Smooth muscle cell (in vitro differentiated cells): ENCODE measurements at regions not wholly inside any gene's neighbourhood (a gene's known extent, or its start where the extent isn't known, plus 50 kb on each side); places are given as distances from the start of the nearest gene placed in this dataset.

Experiments
- DNase-seq: peaks from one replicate; lab custom pipeline; 2025; ENCODE audit not compliant: unreplicated experiment; lab: John Stamatoyannopoulos, UW
- H2AFZ ChIP-seq: fragments of 200-600 bp; sonication (generic); 2 replicates; pipeline ENCODE4 v1.6.0; 2016; ENCODE audit warnings: antibody characterized with exemption, low read depth, mild to moderate bottlenecking
- H3F3A ChIP-seq: fragments of 200-600 bp; sonication (generic); 2 replicates; pipeline ENCODE4 v1.6.0; 2017; ENCODE audit warnings: antibody characterized with exemption, low read depth
- H3K27ac ChIP-seq: fragments of 200-600 bp; sonication (generic); 2 replicates; pipeline ENCODE4 v1.5.1; 2016; ENCODE audit warnings: low read depth, mild to moderate bottlenecking
- H3K27me3 ChIP-seq: fragments of 200-600 bp; sonication (generic); 2 replicates; pipeline ENCODE4 v1.6.1; 2016; ENCODE audit warnings: low read depth, mild to moderate bottlenecking
- H3K36me3 ChIP-seq: fragments of 200-600 bp; sonication (generic); 2 replicates; pipeline ENCODE4 v1.5.1; 2016; ENCODE audit warnings: low read depth
- H3K4me1 ChIP-seq: fragments of 200-600 bp; sonication (generic); 2 replicates; pipeline ENCODE4 v1.5.1; 2016; ENCODE audit warnings: low read depth
- H3K4me2 ChIP-seq: fragments of 200-600 bp; sonication (generic); 2 replicates; pipeline ENCODE4 v1.6.0; 2016; ENCODE audit warnings: mild to moderate bottlenecking
- H3K4me3 ChIP-seq: fragments of 200-600 bp; sonication (generic); 2 replicates; pipeline ENCODE4 v1.5.1; 2016; ENCODE audit warnings: mild to moderate bottlenecking
- H3K79me2 ChIP-seq: fragments of 200-600 bp; sonication (generic); 2 replicates; pipeline ENCODE4 v1.6.0; 2016; ENCODE audit warnings: low read depth, mild to moderate bottlenecking
- H3K9ac ChIP-seq: fragments of 200-600 bp; sonication (generic); 2 replicates; pipeline ENCODE4 v1.6.0; 2016; ENCODE audit warnings: low read depth
- H3K9me3 ChIP-seq: fragments of 200-600 bp; sonication (generic); replicated peaks from 2 replicates; pipeline ENCODE4 v1.5.1; 2016; ENCODE audit warnings: low read depth
- H4K20me1 ChIP-seq: fragments of 200-600 bp; sonication (generic); 2 replicates; pipeline ENCODE4 v1.6.0; 2016; ENCODE audit warnings: low read depth
- WGBS: methylation state at CpG from one replicate; pipeline ENCODE4 v1.1.7; 2016; ENCODE audit warnings: low lambda C conversion rate; 5-methylcytosine and 5-hydroxymethylcytosine counted together
- TF ChIP-seq, protein P1 (sequence below): fragments of 200-600 bp; sonication (generic); IDR thresholded peaks from 2 replicates; pipeline ENCODE4 v1.5.1; 2017; ENCODE audit warnings: borderline replicate concordance, mild to moderate bottlenecking, antibody characterized with exemption; ENCODE audit not compliant: insufficient read depth, poor library complexity, severe bottlenecking

DNA sequence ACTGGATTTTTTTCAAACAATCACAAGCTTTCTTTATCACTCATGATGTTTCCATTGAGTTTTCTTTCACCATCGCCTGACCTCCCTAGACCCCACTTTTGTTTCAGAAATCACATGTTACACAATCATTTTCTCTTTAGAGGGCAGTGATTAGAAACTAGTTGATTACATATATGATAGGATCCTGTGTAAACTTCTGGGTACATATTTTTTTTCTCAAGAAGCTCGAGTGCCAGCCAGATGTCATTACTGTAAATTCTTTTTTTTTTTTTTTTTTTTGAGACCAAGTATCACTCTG, 62.4 kb upstream of the PSMA6 start:
- H3K4me1 ChIP-seq, result no peaks in the 10 kb centered on the region
- H3K36me3 ChIP-seq, result no peaks in the 10 kb centered on the region
- H3K9ac ChIP-seq, result no peak overlapping the region
- TF ChIP-seq, protein P1, sequence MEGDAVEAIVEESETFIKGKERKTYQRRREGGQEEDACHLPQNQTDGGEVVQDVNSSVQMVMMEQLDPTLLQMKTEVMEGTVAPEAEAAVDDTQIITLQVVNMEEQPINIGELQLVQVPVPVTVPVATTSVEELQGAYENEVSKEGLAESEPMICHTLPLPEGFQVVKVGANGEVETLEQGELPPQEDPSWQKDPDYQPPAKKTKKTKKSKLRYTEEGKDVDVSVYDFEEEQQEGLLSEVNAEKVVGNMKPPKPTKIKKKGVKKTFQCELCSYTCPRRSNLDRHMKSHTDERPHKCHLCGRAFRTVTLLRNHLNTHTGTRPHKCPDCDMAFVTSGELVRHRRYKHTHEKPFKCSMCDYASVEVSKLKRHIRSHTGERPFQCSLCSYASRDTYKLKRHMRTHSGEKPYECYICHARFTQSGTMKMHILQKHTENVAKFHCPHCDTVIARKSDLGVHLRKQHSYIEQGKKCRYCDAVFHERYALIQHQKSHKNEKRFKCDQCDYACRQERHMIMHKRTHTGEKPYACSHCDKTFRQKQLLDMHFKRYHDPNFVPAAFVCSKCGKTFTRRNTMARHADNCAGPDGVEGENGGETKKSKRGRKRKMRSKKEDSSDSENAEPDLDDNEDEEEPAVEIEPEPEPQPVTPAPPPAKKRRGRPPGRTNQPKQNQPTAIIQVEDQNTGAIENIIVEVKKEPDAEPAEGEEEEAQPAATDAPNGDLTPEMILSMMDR, result no peak
- H2AFZ ChIP-seq, result no peak overlapping the region
- no peak for DNase-seq
- no peaks in the 10 kb centered on the region for H3K9me3 ChIP-seq
- no peaks in the 10 kb centered on the region for H3K27me3 ChIP-seq
- H3K79me2 ChIP-seq, result no peaks in the 10 kb centered on the region
- WGBS, result 91% methylated on average over 2 of the region's 2 CpGs
- H3K27ac ChIP-seq, result no peak overlapping the region
- no peaks in the 10 kb centered on the region for H3F3A ChIP-seq
- no peaks in the 10 kb centered on the region for H4K20me1 ChIP-seq
- no peak overlapping the region for H3K4me2 ChIP-seq
- no peak overlapping the region for H3K4me3 ChIP-seq

DNA sequence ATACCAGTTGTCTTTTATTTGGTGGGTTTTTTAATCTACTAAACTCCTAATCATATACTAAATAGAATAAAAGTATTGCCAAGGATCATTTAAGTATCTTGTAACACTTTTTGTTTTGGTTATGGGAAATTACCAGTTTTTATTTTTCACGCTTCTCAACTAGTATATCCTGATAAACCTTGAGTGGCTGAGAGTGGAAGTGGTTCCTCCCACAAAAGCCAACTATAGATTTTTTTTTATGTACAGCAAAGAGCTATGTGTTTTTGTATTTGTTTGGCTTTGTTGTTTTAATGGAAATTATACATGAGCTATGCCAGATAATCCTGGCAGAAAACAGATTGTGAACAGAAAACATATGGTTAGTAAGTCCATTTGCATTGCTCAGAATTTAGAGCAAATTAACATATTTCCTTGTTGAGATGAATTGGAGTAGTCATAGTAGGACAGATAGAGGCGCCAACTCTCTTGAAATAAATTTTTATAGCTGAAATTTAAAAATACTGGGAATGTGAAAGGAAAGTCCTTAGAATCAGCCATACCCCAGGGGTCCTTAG, 60.9 kb upstream of the PSMA6 start:
- DNase-seq, result no peak
- Histone ChIP-seq H3K4me1 (no peaks in the 10 kb centered on the region), H3K4me3 (no peak overlapping the region), H3K36me3 (no peaks in the 10 kb centered on the region), H3K79me2 (no peaks in the 10 kb centered on the region), H4K20me1 (no peaks in the 10 kb centered on the region), H3K4me2 (no peak overlapping the region), H3K9ac (no peak overlapping the region), H3K27me3 (no peaks in the 10 kb centered on the region), H3K27ac (no peak overlapping the region), H3K9me3 (no peaks in the 10 kb centered on the region), H3F3A (no peaks in the 10 kb centered on the region), H2AFZ (no peak overlapping the region)
- 47% methylated on average over 2 of the region's 2 CpGs for WGBS
- TF ChIP-seq, protein P1, result no peak

DNA sequence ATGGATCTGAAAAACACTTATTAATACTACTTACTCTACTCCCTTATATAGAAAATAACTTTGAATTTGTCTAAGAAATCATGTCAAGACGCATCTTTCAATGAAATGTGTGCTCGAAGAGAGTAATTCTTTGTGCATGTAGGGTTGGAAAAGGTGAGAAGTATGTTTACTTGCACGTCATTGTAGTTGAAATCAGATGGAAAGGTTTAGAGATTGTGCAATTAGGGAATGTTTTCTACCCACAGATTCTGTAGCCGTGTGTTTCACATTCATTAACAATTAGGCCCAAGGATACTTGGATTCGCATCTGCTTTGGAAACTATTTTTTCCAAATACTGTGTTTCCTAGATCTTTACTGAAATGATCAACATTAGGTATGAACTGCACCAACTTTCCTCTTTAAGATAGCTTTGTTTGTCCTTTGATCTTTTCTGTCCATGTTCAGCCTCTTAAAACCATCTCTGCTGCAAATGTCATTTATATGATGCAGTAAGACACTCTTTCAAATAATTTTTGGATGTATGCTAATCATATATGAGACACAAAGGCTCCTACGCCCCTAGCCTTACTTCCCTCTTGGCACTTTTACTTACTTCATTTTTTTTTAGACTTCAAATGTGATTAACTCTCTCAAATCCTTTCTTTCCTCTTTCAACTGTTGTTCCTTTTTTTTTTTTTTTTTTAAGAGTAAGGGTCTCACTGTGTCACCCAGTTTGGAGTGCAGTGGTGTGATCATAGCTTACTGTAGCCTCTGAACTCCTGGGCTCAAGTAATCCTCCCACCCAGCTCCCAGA, 58.0 kb upstream of the PSMA6 start:
- TF ChIP-seq, protein P1, result no peak
- Histone ChIP-seq H3K36me3 (no peaks in the 10 kb centered on the region), H3K9ac (no peak overlapping the region), H2AFZ (no peak overlapping the region), H3K4me2 (no peak overlapping the region), H4K20me1 (no peaks in the 10 kb centered on the region), H3K79me2 (no peaks in the 10 kb centered on the region), H3K27me3 (no peaks in the 10 kb centered on the region), H3K27ac (no peak overlapping the region), H3K4me1 (no peaks in the 10 kb centered on the region), H3K9me3 (no peaks in the 10 kb centered on the region), H3F3A (no peaks in the 10 kb centered on the region), H3K4me3 (no peak overlapping the region)
- 70% methylated on average over 6 of the region's 6 CpGs for WGBS
- no peak for DNase-seq

DNA sequence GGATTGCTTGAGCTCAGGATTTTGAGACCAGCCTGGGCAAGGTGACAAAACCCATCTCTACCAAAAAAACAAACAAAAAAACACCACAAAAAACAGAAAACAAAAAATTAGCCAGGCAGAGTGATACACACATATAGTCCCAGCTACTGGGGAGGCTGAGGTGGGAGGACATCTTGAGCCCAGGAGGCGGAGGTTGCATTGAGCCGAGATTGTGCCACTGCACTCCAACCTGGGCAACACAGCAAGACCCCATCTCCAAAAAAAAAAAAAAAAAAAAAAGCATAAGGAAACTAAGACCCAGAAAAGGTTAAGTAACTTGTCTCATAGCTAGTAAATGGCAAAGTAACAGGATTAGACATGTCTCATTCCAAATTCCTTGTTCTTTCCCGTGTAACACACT, 56.3 kb upstream of the PSMA6 start:
- Histone ChIP-seq H3K4me1 (no peaks in the 10 kb centered on the region), H3K4me2 (no peak overlapping the region), H3K79me2 (no peaks in the 10 kb centered on the region), H3K36me3 (no peaks in the 10 kb centered on the region), H3K27me3 (no peaks in the 10 kb centered on the region), H3K4me3 (no peak overlapping the region), H3K9me3 (no peaks in the 10 kb centered on the region), H3K9ac (no peak overlapping the region), H4K20me1 (no peaks in the 10 kb centered on the region), H3F3A (no peaks in the 10 kb centered on the region), H3K27ac (no peak overlapping the region), H2AFZ (no peak overlapping the region)
- 92% methylated on average over 3 of the region's 3 CpGs for WGBS
- DNase-seq, result no peak
- TF ChIP-seq, protein P1, result no peak
